Upper lobe of left lung (tissue), 6 donors: ENCODE measurements at regions not wholly inside any gene's neighbourhood (a gene's known extent, or its start where the extent isn't known, plus 50 kb on each side); places are given as distances from the start of the nearest gene placed in this dataset.

Source experiments
- ATAC-seq, 2 donors: fragments of 200-7000 bp; cut with Tn5 transposase; one replicate each; pipeline ENCODE4 v1.9.1; 2022; ENCODE audit warnings: mild to moderate bottlenecking in 2 of 2, moderate library complexity in 2 of 2; ENCODE audit not compliant: low FRiP score in 2 of 2
- DNase-seq, 2 donors: peaks; one replicate each; pipeline ENCODE4 v3.0.0-alpha.2; 2019 to 2020
- H3K27ac ChIP-seq, 4 donors: fragments of 200-600 bp; sonication (generic); one replicate each; pipeline ENCODE4 v1.5.1; 2016 to 2019
- H3K27me3 ChIP-seq, 4 donors: fragments of 200-600 bp; sonication (generic); one replicate each; pipeline ENCODE4 v1.5.1; 2017 to 2019
- H3K36me3 ChIP-seq, 4 donors: fragments of 200-600 bp; sonication (generic); one replicate each; pipeline ENCODE4 v1.5.1; 2016 to 2019
- H3K4me1 ChIP-seq, 4 donors: fragments of 200-600 bp; sonication (generic); one replicate each; pipeline ENCODE4 v1.5.1; 2018 to 2019
- H3K4me3 ChIP-seq, 4 donors: fragments of 200-600 bp; sonication (generic); one replicate each; pipeline ENCODE4 v1.5.1; 2017 to 2019; ENCODE audit warnings: mild to moderate bottlenecking in 2 of 4, moderate library complexity in 1 of 4
- H3K9me3 ChIP-seq, 4 donors: fragments of 200-600 bp; sonication (generic); one replicate each; pipeline ENCODE4 v1.5.1; 2018 to 2019
- EP300 ChIP-seq, 4 donors: sonication (generic); formaldehyde crosslinking; IDR thresholded peaks; one replicate each; pipeline ENCODE4 v1.5.1; 2017; ENCODE audit warnings: antibody characterized with exemption in 4 of 4, control low read depth in 2 of 4
- POLR2A ChIP-seq, 4 donors: fragments of 450-650 bp; IDR thresholded peaks; one replicate each; pipeline ENCODE4 v1.5.1; 2016 to 2017; ENCODE audit warnings: antibody characterized with exemption in 4 of 4, mild to moderate bottlenecking in 2 of 4
- POLR2AphosphoS5 ChIP-seq, 2 donors: sonication (generic); formaldehyde crosslinking; IDR thresholded peaks; one replicate each; pipeline ENCODE4 v1.5.1; 2017; ENCODE audit warnings: antibody characterized with exemption in 2 of 2
- WGBS, 2 donors: methylation state at CpG; one replicate each; pipeline ENCODE4 v1.1.5; 2017 to 2018; 5-methylcytosine and 5-hydroxymethylcytosine counted together
- TF ChIP-seq, protein P1 (sequence below), 6 experiments: fragments of 450-650 bp in 4 of 6; fragments of 200-600 bp in 2 of 6; sonication (generic) in 2 of 6; IDR thresholded peaks; one replicate each; pipeline ENCODE4 v1.5.1; 2016 to 2019; ENCODE audit warnings: antibody characterized with exemption in 6 of 6
- donor health status: DM: no; HTN: no; CAD: no; lungs with moderate emphysema.
- donor health status: DM: no; HTN: yes; CAD: no; lungs with severe emphysema.

DNA sequence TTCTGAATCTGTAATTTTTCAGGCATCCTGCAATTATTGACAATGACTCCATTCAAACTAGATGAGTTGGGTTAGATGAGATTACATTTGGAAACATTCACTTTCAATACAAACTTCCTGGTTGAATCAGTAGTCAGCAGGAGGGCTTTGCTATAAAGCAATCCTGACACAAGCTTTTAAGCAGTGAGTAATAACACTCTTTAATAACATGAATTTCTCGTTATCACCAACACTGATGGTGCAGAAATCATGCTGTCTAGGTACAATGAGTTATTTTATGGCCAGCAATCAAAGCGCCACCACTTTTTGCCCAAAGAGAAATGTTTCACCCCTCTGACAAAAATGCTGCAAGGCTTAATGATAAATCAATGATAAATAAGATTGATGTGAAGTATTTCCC lies 474.8 kb upstream of the CNTN4 start:
- DNase-seq: no peak
- TF ChIP-seq POLR2A (IDR thresholded peaks at IDR 0.05) (no peak), EP300 (IDR thresholded peaks at IDR 0.05) (no peak)
- TF ChIP-seq, protein P1, sequence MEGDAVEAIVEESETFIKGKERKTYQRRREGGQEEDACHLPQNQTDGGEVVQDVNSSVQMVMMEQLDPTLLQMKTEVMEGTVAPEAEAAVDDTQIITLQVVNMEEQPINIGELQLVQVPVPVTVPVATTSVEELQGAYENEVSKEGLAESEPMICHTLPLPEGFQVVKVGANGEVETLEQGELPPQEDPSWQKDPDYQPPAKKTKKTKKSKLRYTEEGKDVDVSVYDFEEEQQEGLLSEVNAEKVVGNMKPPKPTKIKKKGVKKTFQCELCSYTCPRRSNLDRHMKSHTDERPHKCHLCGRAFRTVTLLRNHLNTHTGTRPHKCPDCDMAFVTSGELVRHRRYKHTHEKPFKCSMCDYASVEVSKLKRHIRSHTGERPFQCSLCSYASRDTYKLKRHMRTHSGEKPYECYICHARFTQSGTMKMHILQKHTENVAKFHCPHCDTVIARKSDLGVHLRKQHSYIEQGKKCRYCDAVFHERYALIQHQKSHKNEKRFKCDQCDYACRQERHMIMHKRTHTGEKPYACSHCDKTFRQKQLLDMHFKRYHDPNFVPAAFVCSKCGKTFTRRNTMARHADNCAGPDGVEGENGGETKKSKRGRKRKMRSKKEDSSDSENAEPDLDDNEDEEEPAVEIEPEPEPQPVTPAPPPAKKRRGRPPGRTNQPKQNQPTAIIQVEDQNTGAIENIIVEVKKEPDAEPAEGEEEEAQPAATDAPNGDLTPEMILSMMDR (IDR thresholded peaks at IDR 0.05): no peak
- WGBS, 2 donors: 83 to 86% methylated on average over 2 of the region's 2 CpGs

DNA sequence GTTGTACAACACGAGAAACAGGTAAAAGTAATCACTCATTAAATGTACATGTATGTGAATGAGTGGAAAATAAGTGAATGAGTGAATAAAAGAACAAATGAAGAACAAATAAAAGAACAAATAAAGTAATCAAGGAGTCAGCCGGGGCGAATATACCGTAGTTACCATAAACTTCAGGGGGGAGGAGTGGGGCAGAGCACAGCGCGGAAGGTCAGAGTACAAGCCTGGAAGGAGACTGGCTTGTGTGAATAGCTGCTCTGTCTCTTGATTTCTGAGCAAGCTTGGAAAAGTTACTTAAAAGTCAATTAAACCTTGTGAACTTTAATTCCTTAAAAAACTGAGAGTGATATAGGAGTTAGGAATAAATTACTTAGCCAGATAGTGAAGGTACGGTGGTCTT lies 466.5 kb upstream of the CNTN4 start:
- H3K36me3 ChIP-seq: no peaks in the 10 kb centered on the region
- no peaks in the 10 kb centered on the region for H3K27me3 ChIP-seq
- TF ChIP-seq EP300 (IDR thresholded peaks at IDR 0.05) (no peak), POLR2AphosphoS5 (IDR thresholded peaks at IDR 0.05) (no peak), POLR2A (IDR thresholded peaks at IDR 0.05) (no peak)
- TF ChIP-seq, protein P1 (IDR thresholded peaks at IDR 0.05): no peak
- WGBS, 2 donors: 86 to 90% methylated on average over 7 of the region's 7 CpGs
- H3K9me3 ChIP-seq: no peaks in the 10 kb centered on the region
- no peak overlapping the region for H3K4me3 ChIP-seq
- DNase-seq: no peak
- H3K4me1 ChIP-seq: no peaks in the 10 kb centered on the region
- H3K27ac ChIP-seq: no peak overlapping the region
- ATAC-seq: no peak

More for the DNA sequence above, 474.8 kb upstream of the CNTN4 start:
- H3K4me3 ChIP-seq: no peak overlapping the region
- no peaks in the 10 kb centered on the region for H3K9me3 ChIP-seq
- no peaks in the 10 kb centered on the region for H3K27me3 ChIP-seq
- H3K4me1 ChIP-seq: no peaks in the 10 kb centered on the region
- H3K36me3 ChIP-seq: no peaks in the 10 kb centered on the region
- H3K27ac ChIP-seq: no peak overlapping the region
- no peak for ATAC-seq

GRCh38 chr3:1661839-1662238 lies 436.8 kb upstream of the CNTN4 start:
- 12 to 32% methylated on average over 1 of the region's 1 CpG for WGBS, 2 donors
- Histone ChIP-seq H3K9me3 (no peaks in the 10 kb centered on the region), H3K36me3 (no peaks in the 10 kb centered on the region), H3K27ac (no peak overlapping the region), H3K4me3 (no peak overlapping the region), H3K27me3 (no peaks in the 10 kb centered on the region), H3K4me1 (no peaks in the 10 kb centered on the region)
- no peak for DNase-seq
- ATAC-seq: no peak
- TF ChIP-seq POLR2A (IDR thresholded peaks at IDR 0.05): no peak
- no peak for TF ChIP-seq POLR2AphosphoS5 (IDR thresholded peaks at IDR 0.05)
- no peak for TF ChIP-seq EP300 (IDR thresholded peaks at IDR 0.05)
- TF ChIP-seq, protein P1 (IDR thresholded peaks at IDR 0.05): no peak

DNA sequence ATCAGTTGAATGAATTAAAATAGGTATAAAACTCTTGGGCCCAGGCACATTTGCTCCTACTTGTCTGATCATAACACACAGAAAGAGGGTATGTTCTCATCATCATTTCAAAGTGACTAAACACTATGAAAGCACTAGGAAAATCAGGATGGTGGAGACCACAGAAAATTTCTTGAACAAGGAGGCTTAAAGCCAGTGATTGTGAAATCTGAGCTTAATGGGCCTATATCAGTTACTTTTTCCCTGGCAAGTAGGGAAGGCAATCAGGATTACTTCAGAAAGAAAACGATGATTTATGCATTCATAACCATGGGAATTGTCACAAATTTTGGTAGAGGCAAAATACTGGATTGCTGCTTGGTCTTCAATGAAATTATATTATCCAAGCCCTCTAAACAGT lies 434.4 kb upstream of the CNTN4 start:
- Histone ChIP-seq H3K9me3 (no peaks in the 10 kb centered on the region), H3K27me3 (no peaks in the 10 kb centered on the region), H3K36me3 (no peaks in the 10 kb centered on the region), H3K4me3 (no peak overlapping the region), H3K4me1 (no peaks in the 10 kb centered on the region), H3K27ac (no peak overlapping the region)
- TF ChIP-seq EP300 (IDR thresholded peaks at IDR 0.05) (no peak), POLR2A (IDR thresholded peaks at IDR 0.05) (no peak), POLR2AphosphoS5 (IDR thresholded peaks at IDR 0.05) (no peak)
- TF ChIP-seq, protein P1 (IDR thresholded peaks at IDR 0.05): no peak
- 70 to 76% methylated on average over 1 of the region's 1 CpG for WGBS, 2 donors
- DNase-seq (no peak), ATAC-seq (no peak)

DNA sequence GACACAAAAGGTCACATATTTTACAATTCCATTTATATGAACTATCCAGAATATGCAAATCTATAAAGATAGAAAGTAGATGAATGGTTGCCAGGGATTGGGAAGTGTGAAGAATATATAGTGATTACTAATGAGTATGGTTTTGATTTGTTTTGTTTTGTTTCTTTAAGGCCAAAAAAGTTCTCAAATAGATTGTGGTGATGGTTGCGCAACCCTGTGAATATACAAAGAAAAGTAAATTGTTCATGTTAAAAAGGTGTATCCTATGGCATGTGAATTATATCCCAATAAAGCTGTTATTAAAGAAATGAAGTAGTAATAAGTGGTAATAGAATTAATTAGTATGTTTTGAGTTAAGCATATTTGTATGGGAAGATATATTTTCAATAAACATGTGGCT lies 431.8 kb upstream of the CNTN4 start:
- WGBS, 2 donors: 92 to 93% methylated on average over 1 of the region's 1 CpG
- TF ChIP-seq POLR2A (IDR thresholded peaks at IDR 0.05): no peak
- no peak for TF ChIP-seq POLR2AphosphoS5 (IDR thresholded peaks at IDR 0.05)
- TF ChIP-seq EP300 (IDR thresholded peaks at IDR 0.05): no peak
- TF ChIP-seq, protein P1 (IDR thresholded peaks at IDR 0.05): no peak
- no peak for ATAC-seq
- no peak overlapping the region for H3K4me3 ChIP-seq
- no peaks in the 10 kb centered on the region for H3K4me1 ChIP-seq
- no peaks in the 10 kb centered on the region for H3K27me3 ChIP-seq
- H3K36me3 ChIP-seq: no peaks in the 10 kb centered on the region
- H3K27ac ChIP-seq: no peak overlapping the region
- no peak for DNase-seq
- no peaks in the 10 kb centered on the region for H3K9me3 ChIP-seq
